ENCODE measurements at regions not wholly inside any gene's neighbourhood (a gene's known extent, or its start where the extent isn't known, plus 50 kb on each side); places are given as distances from the start of the nearest gene placed in this dataset.
"Not testable (repeated sequence)": the region's sequence is repeated elsewhere in the genome, so short reads cannot be mapped to it uniquely, and the experiment has no call there.

GRCh38 chr11:67889646-67890045 lies 114.3 kb downstream of the UNC93B1 start:
- H3K4me1 ChIP-seq: peaks cover 0 to 11% (median 0%) of the 10 kb centered on the region in 4 donors
- 89% methylated on average over 3 of the region's 4 CpGs for WGBS (ENCODE audit: insufficient coverage, low coverage, low lambda C conversion rate, missing lambda C conversion rate)
- H3K4me3 ChIP-seq; H3K36me3 ChIP-seq; H3K27ac ChIP-seq; H3K9me3 ChIP-seq; H3K27me3 ChIP-seq; intact Hi-C loops (cut with DNase I); ATAC-seq; DNase-seq: not testable (repeated sequence)

DNA sequence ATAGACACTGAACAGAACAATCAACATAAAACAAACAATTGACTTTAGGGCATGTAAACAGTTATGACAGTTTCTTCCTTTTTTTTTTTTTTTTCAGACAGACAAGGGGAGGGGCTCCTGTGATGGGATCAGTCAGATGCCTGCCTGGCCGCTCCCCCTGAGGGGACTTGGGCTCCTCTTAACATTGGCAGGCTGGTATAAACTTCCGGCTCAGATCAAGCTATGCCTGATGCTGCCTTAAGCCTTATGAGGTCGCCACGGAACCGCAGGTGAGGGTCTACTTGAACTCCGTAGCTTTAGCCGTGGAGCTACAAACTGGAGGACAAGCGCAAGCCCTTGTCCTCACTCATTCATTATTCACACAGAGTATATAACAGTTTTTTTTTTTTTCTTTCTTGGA lies 115.8 kb downstream of the UNC93B1 start:
- intact Hi-C loops (cut with DNase I); H3K27me3 ChIP-seq; ATAC-seq; DNase-seq; H3K9me3 ChIP-seq; H3K27ac ChIP-seq; H3K36me3 ChIP-seq: not testable (repeated sequence)
- peak overlapping the region; percentile 29 to 63 (median 44) for H3K4me3 ChIP-seq
- H3K4me1 ChIP-seq: peaks cover 0 to 11% (median 0%) of the 10 kb centered on the region in 4 donors
- 29% methylated on average over 7 of the region's 8 CpGs for WGBS (ENCODE audit: insufficient coverage, low coverage, low lambda C conversion rate, missing lambda C conversion rate)

DNA sequence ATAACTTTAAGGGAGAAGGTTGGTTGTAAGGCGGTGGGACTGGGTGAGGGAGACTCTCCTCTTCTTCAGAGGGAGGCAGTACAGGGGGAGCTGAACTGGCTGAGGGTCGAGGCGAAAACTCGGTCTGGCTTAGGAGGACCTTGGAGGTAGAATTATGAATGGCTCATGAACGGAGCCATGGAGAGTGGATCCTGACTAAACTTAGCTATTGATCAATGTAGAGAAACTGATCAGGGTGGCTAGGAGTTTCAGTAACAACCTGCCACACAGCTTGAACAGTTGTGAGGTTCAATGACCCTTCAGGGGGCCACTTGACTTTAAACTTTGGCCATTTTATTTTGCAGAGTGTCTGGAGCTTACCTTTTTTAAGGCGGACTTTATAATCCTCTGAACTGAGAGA lies 117.2 kb downstream of the UNC93B1 start:
- H3K4me3 ChIP-seq: peak overlapping the region; percentile 29 to 63 (median 44)
- ATAC-seq: not testable (repeated sequence)

DNA sequence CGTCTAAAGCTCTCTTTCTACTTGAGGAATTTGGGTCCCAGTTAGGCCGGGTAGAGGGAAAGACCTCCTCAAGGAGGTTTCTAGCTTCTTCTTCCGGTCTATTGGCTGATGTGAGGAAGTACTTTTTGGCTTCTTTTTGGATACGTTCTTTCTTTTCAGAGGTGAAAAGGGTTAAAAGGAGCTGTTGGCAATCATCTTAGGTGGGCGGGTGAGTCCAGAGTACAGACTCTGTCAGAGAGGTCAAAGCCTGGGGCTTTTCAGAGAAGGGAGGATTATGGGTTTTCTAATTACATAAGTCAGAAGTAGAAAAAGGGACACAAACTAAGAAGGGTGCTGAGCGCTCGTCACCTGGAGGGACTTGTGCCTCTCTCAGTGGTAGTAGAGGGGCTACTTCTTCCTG lies 117.7 kb downstream of the UNC93B1 start:
- Histone ChIP-seq H3K4me1 (peaks cover 0 to 11% (median 0%) of the 10 kb centered on the region in 4 donors), H3K4me3 (peak overlapping the region; percentile 29 to 63 (median 44)), H3K27ac (peak overlapping the region in 2 of 3 donors; percentile 47 to 60)
- ATAC-seq; H3K27me3 ChIP-seq; H3K9me3 ChIP-seq; intact Hi-C loops (cut with DNase I); H3K36me3 ChIP-seq: not testable (repeated sequence)
- WGBS (ENCODE audit: insufficient coverage, low coverage, low lambda C conversion rate, missing lambda C conversion rate): 15% methylated on average over 6 of the region's 7 CpGs
- DNase-seq: peak in 2 of 3 donors; percentile 23 to 76

More for the DNA sequence above, 117.2 kb downstream of the UNC93B1 start:
- DNase-seq; H3K36me3 ChIP-seq; H3K9me3 ChIP-seq; H3K27me3 ChIP-seq; intact Hi-C loops (cut with DNase I): not testable (repeated sequence)
- H3K27ac ChIP-seq: peak overlapping the region in 2 of 3 donors; percentile 47 to 60
- WGBS (ENCODE audit: insufficient coverage, low coverage, low lambda C conversion rate, missing lambda C conversion rate): 33% methylated on average over 6 of the region's 6 CpGs
- H3K4me1 ChIP-seq: peaks cover 0 to 11% (median 0%) of the 10 kb centered on the region in 4 donors

DNA sequence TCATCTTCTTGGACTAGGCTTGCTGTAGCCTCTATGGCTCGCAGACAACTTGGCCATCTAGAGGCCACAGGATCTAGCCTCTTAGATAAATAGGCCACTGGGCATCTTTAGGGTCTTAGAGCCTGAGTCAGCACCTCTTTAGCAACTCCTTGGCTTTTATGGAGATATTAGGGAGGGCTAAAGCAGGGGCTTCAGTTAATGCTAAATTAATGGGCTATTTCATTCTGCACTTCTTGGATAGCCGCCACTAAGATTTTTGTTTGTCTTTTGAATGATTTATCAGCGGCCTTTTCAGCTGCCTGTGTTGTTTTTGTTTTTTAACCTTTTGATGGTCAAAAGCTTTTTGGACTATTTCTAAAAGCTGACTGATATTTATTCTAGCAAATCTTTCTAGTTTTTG lies 118.3 kb downstream of the UNC93B1 start:
- H3K27ac ChIP-seq: peak overlapping the region in 2 of 3 donors; percentile 47 to 60
- 10% methylated on average over 2 of the region's 3 CpGs for WGBS (ENCODE audit: insufficient coverage, low coverage, low lambda C conversion rate, missing lambda C conversion rate)
- DNase-seq; H3K27me3 ChIP-seq; H3K36me3 ChIP-seq; ATAC-seq; H3K9me3 ChIP-seq; intact Hi-C loops (cut with DNase I): not testable (repeated sequence)
- peaks cover 0 to 11% (median 0%) of the 10 kb centered on the region in 4 donors for H3K4me1 ChIP-seq
- H3K4me3 ChIP-seq: peak overlapping the region in 2 of 3 donors; percentile 21 to 63

DNA sequence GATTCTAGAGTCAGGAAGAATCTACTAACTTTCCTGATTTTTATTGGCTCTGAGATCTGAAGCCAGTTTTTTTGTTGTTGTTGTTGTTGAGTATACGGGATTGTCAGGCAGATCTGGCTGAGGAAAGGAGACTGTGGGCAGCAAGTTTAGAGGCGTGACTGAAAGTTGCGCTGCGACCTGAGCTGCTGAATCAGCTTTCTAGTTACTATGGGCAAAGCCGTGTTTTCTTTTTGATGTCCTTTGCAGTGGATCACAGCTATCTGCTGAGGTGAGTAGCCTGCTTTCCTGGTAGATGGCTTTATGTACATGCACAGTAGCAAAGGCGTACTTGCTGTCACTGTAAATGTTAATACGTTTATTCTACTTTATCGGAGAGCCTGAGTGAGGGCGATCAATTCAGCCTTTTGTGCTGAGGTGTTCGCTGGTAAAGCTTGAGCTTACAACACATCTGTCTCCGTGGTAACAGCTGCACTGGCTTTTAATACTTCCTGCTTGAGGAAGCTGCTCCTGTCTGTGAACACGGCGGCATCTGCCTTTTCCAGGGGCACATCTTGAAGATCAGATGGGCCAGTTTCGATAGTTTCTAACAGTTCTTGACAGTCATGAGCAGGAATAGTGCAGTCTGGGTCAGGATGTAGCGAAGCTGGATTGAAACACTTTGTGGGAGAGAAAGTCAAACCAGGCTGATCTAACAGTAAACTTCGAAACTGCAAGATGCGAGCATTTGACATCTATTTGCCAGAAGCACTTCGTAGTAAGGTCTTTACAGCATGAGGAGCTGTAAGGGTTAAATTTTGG lies 118.9 kb downstream of the UNC93B1 start:
- 14% methylated on average over 17 of the region's 18 CpGs for WGBS (ENCODE audit: insufficient coverage, low coverage, low lambda C conversion rate, missing lambda C conversion rate)
- H3K27me3 ChIP-seq; H3K36me3 ChIP-seq; ATAC-seq; intact Hi-C loops (cut with DNase I); H3K9me3 ChIP-seq; H3K27ac ChIP-seq: not testable (repeated sequence)
- Histone ChIP-seq H3K4me1 (peaks cover 0 to 11% (median 0%) of the 10 kb centered on the region in 4 donors), H3K4me3 (peak overlapping the region in 2 of 3 donors; percentile 1 to 63)
- DNase-seq: peak in 2 of 3 donors; percentile 16 to 55

DNA sequence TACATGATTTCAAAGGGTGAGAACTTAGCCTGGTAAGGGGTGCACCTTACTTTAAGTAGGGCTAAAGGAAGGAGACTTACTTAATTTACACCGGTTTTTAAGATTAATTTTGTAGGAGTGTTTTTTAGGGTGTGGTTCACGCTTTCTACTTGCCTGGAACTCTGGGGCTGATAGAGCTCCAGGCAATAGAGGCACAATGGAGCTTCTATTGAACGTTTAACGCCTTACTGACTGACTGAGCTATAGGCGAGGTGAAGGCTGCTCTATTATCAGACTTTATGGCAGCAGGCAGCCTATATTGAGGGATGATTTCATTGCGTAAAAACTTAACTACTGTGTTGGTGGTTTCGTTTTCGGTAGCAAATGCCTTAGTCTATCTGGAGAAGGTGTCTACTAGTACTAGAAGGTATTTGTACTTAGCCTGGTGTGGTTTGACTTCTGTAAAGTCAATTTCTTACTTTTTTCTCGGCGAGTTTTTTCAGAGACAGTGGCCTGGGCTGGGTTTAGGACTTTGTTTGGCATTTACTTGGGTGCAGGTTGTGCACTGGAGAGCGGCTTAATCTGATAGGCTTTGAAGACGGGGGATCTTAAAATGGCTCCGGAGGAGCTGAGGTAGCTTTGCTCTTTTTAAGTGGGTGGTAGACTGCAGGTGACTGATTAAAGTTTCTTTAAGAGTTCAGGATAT lies 119.7 kb downstream of the UNC93B1 start:
- H3K36me3 ChIP-seq; H3K27ac ChIP-seq; H3K27me3 ChIP-seq; DNase-seq; ATAC-seq; H3K4me3 ChIP-seq; intact Hi-C loops (cut with DNase I); H3K9me3 ChIP-seq: not testable (repeated sequence)
- WGBS (ENCODE audit: insufficient coverage, low coverage, low lambda C conversion rate, missing lambda C conversion rate): 62% methylated on average over 13 of the region's 13 CpGs
- H3K4me1 ChIP-seq: peaks cover 0 to 11% (median 0%) of the 10 kb centered on the region in 4 donors

GRCh38 chr11:67882304-67882703 lies 121.6 kb downstream of the UNC93B1 start:
- H3K9me3 ChIP-seq; ATAC-seq; H3K36me3 ChIP-seq; H3K27me3 ChIP-seq; DNase-seq; H3K27ac ChIP-seq; intact Hi-C loops (cut with DNase I); H3K4me3 ChIP-seq; H3K4me1 ChIP-seq: not testable (repeated sequence)
- WGBS (ENCODE audit: insufficient coverage, low coverage, low lambda C conversion rate, missing lambda C conversion rate): 67% methylated on average over 9 of the region's 9 CpGs

DNA sequence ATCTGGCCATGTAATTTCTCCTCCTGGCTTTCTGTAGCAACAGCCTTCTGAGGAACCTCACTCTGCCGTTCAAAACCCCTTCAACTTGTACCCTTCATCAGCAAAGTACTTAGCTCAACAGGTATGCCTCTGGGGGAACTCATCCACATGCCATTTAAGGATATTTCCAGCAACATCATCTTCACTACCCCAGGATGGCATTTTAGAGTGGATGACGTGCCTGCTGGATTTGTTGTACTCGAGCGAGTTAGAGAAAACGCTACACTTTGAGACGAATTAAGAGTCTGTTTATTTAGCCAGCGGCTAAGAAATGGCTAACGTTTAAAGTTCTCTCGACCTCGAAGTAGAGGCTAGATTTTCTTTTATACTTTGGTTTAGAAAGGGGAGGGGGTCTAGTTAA lies 122.1 kb downstream of the UNC93B1 start:
- 63% methylated on average over 10 of the region's 10 CpGs for WGBS (ENCODE audit: insufficient coverage, low coverage, low lambda C conversion rate, missing lambda C conversion rate)
- H3K27ac ChIP-seq; DNase-seq; intact Hi-C loops (cut with DNase I); H3K9me3 ChIP-seq; H3K27me3 ChIP-seq; H3K4me3 ChIP-seq; ATAC-seq; H3K36me3 ChIP-seq; H3K4me1 ChIP-seq: not testable (repeated sequence)

DNA sequence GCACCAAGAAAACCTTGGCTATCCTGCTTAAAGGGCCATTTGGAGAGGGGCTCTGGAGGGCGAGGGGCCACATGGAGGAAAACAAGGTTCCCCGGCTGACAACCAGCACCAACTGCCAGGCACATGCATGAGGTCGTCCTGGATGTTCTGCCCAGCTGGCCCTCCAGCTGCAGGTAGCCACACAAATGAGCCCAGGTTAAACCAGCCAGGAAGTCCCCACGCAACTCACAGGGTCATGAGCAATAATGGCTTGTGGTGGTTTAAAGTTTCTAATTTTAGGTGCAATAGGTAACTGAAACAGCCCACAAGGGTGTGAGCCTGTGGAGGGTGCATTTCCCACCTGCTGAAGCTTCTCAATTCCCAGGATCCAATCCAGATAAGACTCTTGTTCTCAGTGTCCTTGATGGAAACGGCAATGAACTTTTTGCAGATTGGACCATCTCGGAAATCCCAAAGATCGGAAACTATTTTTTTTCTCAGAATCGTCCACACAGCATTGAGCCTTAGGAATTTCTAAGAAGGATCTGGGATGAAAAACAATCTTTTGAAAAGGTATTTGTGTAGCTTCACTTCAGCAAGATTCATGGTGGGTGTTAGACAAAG lies 123.2 kb downstream of the UNC93B1 start:
- H3K4me3 ChIP-seq; DNase-seq; H3K9me3 ChIP-seq; H3K36me3 ChIP-seq; ATAC-seq; H3K27ac ChIP-seq; H3K27me3 ChIP-seq; H3K4me1 ChIP-seq; intact Hi-C loops (cut with DNase I): not testable (repeated sequence)
- 96% methylated on average over 5 of the region's 8 CpGs for WGBS (ENCODE audit: insufficient coverage, low coverage, low lambda C conversion rate, missing lambda C conversion rate)

DNA sequence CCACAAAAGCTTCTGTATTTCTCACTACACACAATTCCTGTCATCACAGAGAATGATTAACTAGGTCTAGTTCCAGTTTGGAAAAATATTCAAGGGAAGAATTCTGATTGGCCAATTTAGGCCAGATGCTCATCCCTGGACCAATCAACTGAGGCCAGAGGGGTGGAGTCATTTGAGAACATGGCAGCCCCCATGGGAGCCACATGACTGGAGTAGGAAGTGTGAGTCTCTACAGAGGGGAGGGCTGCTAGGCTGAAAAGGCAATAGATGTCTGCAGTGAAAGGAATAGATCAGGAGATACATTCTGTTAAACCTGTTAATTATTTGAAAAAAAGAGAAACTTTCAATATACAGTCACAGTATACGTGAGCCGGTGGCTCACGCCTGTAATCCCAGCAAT lies 125.2 kb downstream of the UNC93B1 start:
- H3K27ac ChIP-seq; H3K9me3 ChIP-seq; H3K27me3 ChIP-seq; H3K36me3 ChIP-seq; H3K4me3 ChIP-seq; DNase-seq; intact Hi-C loops (cut with DNase I); H3K4me1 ChIP-seq; ATAC-seq: not testable (repeated sequence)
- no CpG with 5 or more reads among the region's 3 CpGs for WGBS (ENCODE audit: insufficient coverage, low coverage, low lambda C conversion rate, missing lambda C conversion rate)

Data from right lobe of liver (tissue), 6 donors.